Fibroblast of lung (primary cell): ENCODE measurements at regions not wholly inside any gene's neighbourhood (a gene's known extent, or its start where the extent isn't known, plus 50 kb on each side); places are given as distances from the start of the nearest gene placed in this dataset.

Experiments used
- DNase-seq, 2 donors: peaks; one replicate each; pipeline versions ENCODE4 v3.0.0 to v3.0.0-alpha.2; 2010; ENCODE audit warnings: low read depth in 2 of 2
- H2AFZ ChIP-seq: 2 replicates; pipeline ENCODE4 v1.5.1; 2012; ENCODE audit warnings: low read length, control low read depth, inconsistent platforms
- H3K27ac ChIP-seq: 2 replicates; pipeline ENCODE4 v1.5.1; 2011; ENCODE audit warnings: low read length, control low read depth; ENCODE audit not compliant: insufficient read depth
- H3K27me3 ChIP-seq: 2 replicates; pipeline ENCODE4 v1.5.1; 2011; ENCODE audit warnings: mild to moderate bottlenecking, low read length; ENCODE audit not compliant: control insufficient read depth, insufficient read depth
- H3K36me3 ChIP-seq: 2 replicates; pipeline ENCODE4 v1.5.1; 2011; ENCODE audit warnings: low read length; ENCODE audit not compliant: control insufficient read depth, insufficient read depth
- H3K4me1 ChIP-seq: 2 replicates; pipeline ENCODE4 v1.5.1; 2011; ENCODE audit warnings: low read length; ENCODE audit not compliant: control insufficient read depth, insufficient read depth; ENCODE audit errors: extremely low read depth
- H3K4me2 ChIP-seq: 2 replicates; pipeline ENCODE4 v1.5.1; 2011; ENCODE audit warnings: low read length, control low read depth; ENCODE audit not compliant: insufficient read depth; ENCODE audit errors: extremely low read depth
- H3K4me3 ChIP-seq, 4 experiments: fragments of 200-600 bp in 1 of 4; sonication (generic) in 1 of 4; replicated peaks in 1 of 4; 2 replicates each; pipeline ENCODE4 v1.5.1; 2011 to 2016; ENCODE audit warnings: low read length in 4 of 4, low read depth in 3 of 4, mild to moderate bottlenecking in 3 of 4, control low read depth in 2 of 4, inconsistent platforms in 1 of 4, mixed read lengths in 1 of 4; ENCODE audit not compliant: insufficient read depth in 1 of 4; ENCODE audit errors: control extremely low read depth in 1 of 4
- H3K79me2 ChIP-seq: 2 replicates; pipeline ENCODE4 v1.5.1; 2012; ENCODE audit warnings: mild to moderate bottlenecking, low read length, inconsistent platforms; ENCODE audit not compliant: control insufficient read depth, insufficient read depth
- H3K9ac ChIP-seq: 2 replicates; pipeline ENCODE4 v1.5.1; 2011; ENCODE audit warnings: mild to moderate bottlenecking, low read length, control low read depth; ENCODE audit not compliant: insufficient read depth
- H3K9me3 ChIP-seq: 2 replicates; pipeline ENCODE4 v1.5.1; 2012; ENCODE audit warnings: low read depth, low read length; ENCODE audit not compliant: control insufficient read depth, insufficient read depth
- H4K20me1 ChIP-seq: 2 replicates; pipeline ENCODE4 v1.5.1; 2011; ENCODE audit warnings: low read length; ENCODE audit not compliant: control insufficient read depth, insufficient read depth; ENCODE audit errors: extremely low read depth
- EZH2 ChIP-seq: IDR thresholded peaks from 2 replicates; pipeline ENCODE4 v1.5.1; 2012; ENCODE audit warnings: low read length, control low read depth, mild to moderate bottlenecking; ENCODE audit errors: missing control alignments
- TF ChIP-seq, protein P1 (sequence below), 2 donors: IDR thresholded peaks in 1 of 2; conservative IDR thresholded peaks in 1 of 2; 1 replicate in 1 of 2; 2 replicates in 1 of 2; pipeline ENCODE4 v1.5.1; 2011 to 2012; ENCODE audit warnings: low read length in 2 of 2, control low read depth in 1 of 2, inconsistent platforms in 1 of 2, low read depth in 1 of 2, mild to moderate bottlenecking in 1 of 2

DNA sequence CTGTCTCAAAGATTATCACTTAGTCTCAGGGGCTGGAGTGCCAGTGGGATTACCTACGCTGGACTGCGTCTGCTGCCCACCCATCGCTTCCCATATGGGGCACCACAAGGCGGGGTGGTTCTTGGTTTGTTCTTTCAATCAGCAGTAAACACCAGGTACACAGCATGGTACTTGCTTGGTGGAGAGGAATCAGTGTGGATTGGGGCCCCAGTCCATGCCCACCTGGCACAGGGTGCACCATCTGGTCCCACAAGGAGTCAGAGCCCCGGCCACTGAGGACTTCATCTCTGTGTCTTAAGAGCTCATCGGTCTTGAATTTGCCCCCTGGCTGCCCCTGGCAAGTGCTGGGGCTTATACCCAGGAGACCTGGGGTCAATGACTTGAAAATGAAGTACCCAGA, 96.2 kb downstream of the GLI2 start:
- Histone ChIP-seq H2AFZ (no peak overlapping the region), H3K4me3 (no peak overlapping the region), H3K9ac (no peak overlapping the region), H3K9me3 (no peaks in the 10 kb centered on the region), H4K20me1 (no peaks in the 10 kb centered on the region), H3K4me2 (no peak overlapping the region), H3K79me2 (peaks cover 7% of the 10 kb centered on the region), H3K4me1 (peaks cover 2% of the 10 kb centered on the region), H3K27me3 (no peaks in the 10 kb centered on the region), H3K36me3 (no peaks in the 10 kb centered on the region), H3K27ac (no peak overlapping the region)
- TF ChIP-seq, protein P1, sequence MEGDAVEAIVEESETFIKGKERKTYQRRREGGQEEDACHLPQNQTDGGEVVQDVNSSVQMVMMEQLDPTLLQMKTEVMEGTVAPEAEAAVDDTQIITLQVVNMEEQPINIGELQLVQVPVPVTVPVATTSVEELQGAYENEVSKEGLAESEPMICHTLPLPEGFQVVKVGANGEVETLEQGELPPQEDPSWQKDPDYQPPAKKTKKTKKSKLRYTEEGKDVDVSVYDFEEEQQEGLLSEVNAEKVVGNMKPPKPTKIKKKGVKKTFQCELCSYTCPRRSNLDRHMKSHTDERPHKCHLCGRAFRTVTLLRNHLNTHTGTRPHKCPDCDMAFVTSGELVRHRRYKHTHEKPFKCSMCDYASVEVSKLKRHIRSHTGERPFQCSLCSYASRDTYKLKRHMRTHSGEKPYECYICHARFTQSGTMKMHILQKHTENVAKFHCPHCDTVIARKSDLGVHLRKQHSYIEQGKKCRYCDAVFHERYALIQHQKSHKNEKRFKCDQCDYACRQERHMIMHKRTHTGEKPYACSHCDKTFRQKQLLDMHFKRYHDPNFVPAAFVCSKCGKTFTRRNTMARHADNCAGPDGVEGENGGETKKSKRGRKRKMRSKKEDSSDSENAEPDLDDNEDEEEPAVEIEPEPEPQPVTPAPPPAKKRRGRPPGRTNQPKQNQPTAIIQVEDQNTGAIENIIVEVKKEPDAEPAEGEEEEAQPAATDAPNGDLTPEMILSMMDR (conservative IDR thresholded peaks at IDR 0.05 in 1 of 2, IDR thresholded peaks at IDR 0.05 in 1 of 2; ENCODE audit: low read depth in 1 of 2, low read length in 2 of 2): no peak
- TF ChIP-seq EZH2: no peak
- DNase-seq: no peak

- H3K27ac ChIP-seq: no peak overlapping the region
- no peaks in the 10 kb centered on the region for H4K20me1 ChIP-seq
- H2AFZ ChIP-seq: no peak overlapping the region
- no peak overlapping the region for H3K4me2 ChIP-seq
- H3K9ac ChIP-seq: no peak overlapping the region
- DNase-seq: no peak
- no peaks in the 10 kb centered on the region for H3K9me3 ChIP-seq
- TF ChIP-seq, protein P1 (conservative IDR thresholded peaks at IDR 0.05 in 1 of 2, IDR thresholded peaks at IDR 0.05 in 1 of 2; ENCODE audit: low read depth in 1 of 2, low read length in 2 of 2): no peak
- no peak for TF ChIP-seq EZH2
- no peaks in the 10 kb centered on the region for H3K4me1 ChIP-seq
- H3K79me2 ChIP-seq: peaks cover 7% of the 10 kb centered on the region
- H3K27me3 ChIP-seq: no peaks in the 10 kb centered on the region
- H3K36me3 ChIP-seq: no peaks in the 10 kb centered on the region
- H3K4me3 ChIP-seq: no peak overlapping the region
Measured at GRCh38 chr2:120832296-120833070, 96.8 kb downstream of the GLI2 start.

GRCh38 chr2:120833127-120833675, 97.5 kb downstream of the GLI2 start:
- Histone ChIP-seq H4K20me1 (no peaks in the 10 kb centered on the region), H3K4me1 (no peaks in the 10 kb centered on the region), H3K9ac (no peak overlapping the region), H3K4me3 (no peak overlapping the region), H3K4me2 (no peak overlapping the region), H3K27ac (no peak overlapping the region), H3K36me3 (no peaks in the 10 kb centered on the region), H3K9me3 (no peaks in the 10 kb centered on the region), H3K27me3 (no peaks in the 10 kb centered on the region), H2AFZ (no peak overlapping the region), H3K79me2 (peaks cover 7% of the 10 kb centered on the region)
- DNase-seq: no peak
- TF ChIP-seq, protein P1 (conservative IDR thresholded peaks at IDR 0.05 in 1 of 2, IDR thresholded peaks at IDR 0.05 in 1 of 2; ENCODE audit: low read depth in 1 of 2, low read length in 2 of 2): no peak
- no peak for TF ChIP-seq EZH2
